IPS-18a (cell line): ENCODE measurements at regions not wholly inside any gene's neighbourhood (a gene's known extent, or its start where the extent isn't known, plus 50 kb on each side); places are given as distances from the start of the nearest gene placed in this dataset.

ENCODE experiments used
- H3K27ac ChIP-seq: one replicate; pipeline ENCODE4 v1.5.1; 2013; ENCODE audit warnings: low read length
- H3K27me3 ChIP-seq: one replicate; pipeline ENCODE4 v1.6.1; 2013; ENCODE audit warnings: mild to moderate bottlenecking, low read length; ENCODE audit not compliant: control insufficient read depth, insufficient read depth
- H3K36me3 ChIP-seq: one replicate; pipeline ENCODE4 v1.6.1; 2013; ENCODE audit warnings: low read depth, low read length; ENCODE audit not compliant: control insufficient read depth
- H3K4me1 ChIP-seq: one replicate; pipeline ENCODE4 v1.6.1; 2013; ENCODE audit warnings: low read depth, low read length; ENCODE audit not compliant: control insufficient read depth
- H3K4me3 ChIP-seq: one replicate; pipeline ENCODE4 v1.5.1; 2013; ENCODE audit warnings: low read length
- H3K9ac ChIP-seq: one replicate; pipeline ENCODE4 v1.6.1; 2013; ENCODE audit warnings: mild to moderate bottlenecking, low read length, moderate library complexity
- H3K9me3 ChIP-seq: one replicate; pipeline ENCODE4 v1.6.1; 2013; ENCODE audit warnings: low read depth, low read length; ENCODE audit not compliant: control insufficient read depth

- Histone ChIP-seq H3K9ac (no peak overlapping the region), H3K4me3 (no peak overlapping the region), H3K27me3 (no peaks in the 10 kb centered on the region), H3K36me3 (no peaks in the 10 kb centered on the region), H3K9me3 (no peaks in the 10 kb centered on the region), H3K27ac (no peak overlapping the region), H3K4me1 (no peaks in the 10 kb centered on the region)
Measured at GRCh38 chr12:42953021-42953420, 363.5 kb upstream of the PRICKLE1 start.

GRCh38 chr12:42946871-42947381 is 357.4 kb upstream of the PRICKLE1 start:
- H3K4me3 ChIP-seq = no peak overlapping the region
- H3K9me3 ChIP-seq = no peaks in the 10 kb centered on the region
- H3K4me1 ChIP-seq = no peaks in the 10 kb centered on the region
- H3K27ac ChIP-seq = no peak overlapping the region
- no peaks in the 10 kb centered on the region for H3K36me3 ChIP-seq
- no peaks in the 10 kb centered on the region for H3K27me3 ChIP-seq
- H3K9ac ChIP-seq = no peak overlapping the region

- H3K27me3 ChIP-seq = no peaks in the 10 kb centered on the region
- no peak overlapping the region for H3K4me3 ChIP-seq
- no peaks in the 10 kb centered on the region for H3K36me3 ChIP-seq
- H3K9me3 ChIP-seq = no peaks in the 10 kb centered on the region
- no peak overlapping the region for H3K9ac ChIP-seq
- H3K27ac ChIP-seq = no peak overlapping the region
- H3K4me1 ChIP-seq = no peaks in the 10 kb centered on the region
Measured at GRCh38 chr12:42945927-42946326, 356.4 kb upstream of the PRICKLE1 start.

- no peaks in the 10 kb centered on the region for H3K36me3 ChIP-seq
- no peaks in the 10 kb centered on the region for H3K27me3 ChIP-seq
- no peak overlapping the region for H3K9ac ChIP-seq
- no peaks in the 10 kb centered on the region for H3K4me1 ChIP-seq
- no peak overlapping the region for H3K27ac ChIP-seq
- no peak overlapping the region for H3K4me3 ChIP-seq
- no peaks in the 10 kb centered on the region for H3K9me3 ChIP-seq
Measured at GRCh38 chr12:42944516-42944915, 355.0 kb upstream of the PRICKLE1 start.

GRCh38 chr12:42936991-42937390 is 347.4 kb upstream of the PRICKLE1 start:
- H3K9me3 ChIP-seq = no peaks in the 10 kb centered on the region
- no peak overlapping the region for H3K4me3 ChIP-seq
- no peaks in the 10 kb centered on the region for H3K27me3 ChIP-seq
- no peaks in the 10 kb centered on the region for H3K4me1 ChIP-seq
- no peaks in the 10 kb centered on the region for H3K36me3 ChIP-seq
- H3K27ac ChIP-seq = no peak overlapping the region
- H3K9ac ChIP-seq = no peak overlapping the region

GRCh38 chr12:42936260-42936659 is 346.7 kb upstream of the PRICKLE1 start:
- no peaks in the 10 kb centered on the region for H3K36me3 ChIP-seq
- no peak overlapping the region for H3K9ac ChIP-seq
- H3K9me3 ChIP-seq = no peaks in the 10 kb centered on the region
- no peaks in the 10 kb centered on the region for H3K27me3 ChIP-seq
- H3K4me1 ChIP-seq = no peaks in the 10 kb centered on the region
- no peak overlapping the region for H3K4me3 ChIP-seq
- no peak overlapping the region for H3K27ac ChIP-seq

GRCh38 chr12:42935756-42936155 is 346.2 kb upstream of the PRICKLE1 start:
- Histone ChIP-seq H3K27me3 (no peaks in the 10 kb centered on the region), H3K36me3 (no peaks in the 10 kb centered on the region)

GRCh38 chr12:42935090-42935489 is 345.5 kb upstream of the PRICKLE1 start:
- Histone ChIP-seq H3K27ac (no peak overlapping the region), H3K36me3 (no peaks in the 10 kb centered on the region), H3K9ac (no peak overlapping the region)

More at GRCh38 chr12:42935756-42936155, 346.2 kb upstream of the PRICKLE1 start:
- no peaks in the 10 kb centered on the region for H3K9me3 ChIP-seq
- no peak overlapping the region for H3K27ac ChIP-seq
- H3K9ac ChIP-seq = no peak overlapping the region
- H3K4me1 ChIP-seq = no peaks in the 10 kb centered on the region
- no peak overlapping the region for H3K4me3 ChIP-seq

GRCh38 chr12:42933461-42934081 is 344.0 kb upstream of the PRICKLE1 start:
- H3K9me3 ChIP-seq = no peaks in the 10 kb centered on the region
- no peaks in the 10 kb centered on the region for H3K27me3 ChIP-seq
- no peak overlapping the region for H3K27ac ChIP-seq
- no peak overlapping the region for H3K9ac ChIP-seq
- no peak overlapping the region for H3K4me3 ChIP-seq
- no peaks in the 10 kb centered on the region for H3K4me1 ChIP-seq
- H3K36me3 ChIP-seq = no peaks in the 10 kb centered on the region

More at GRCh38 chr12:42935090-42935489, 345.5 kb upstream of the PRICKLE1 start:
- H3K27me3 ChIP-seq = no peaks in the 10 kb centered on the region
- no peak overlapping the region for H3K4me3 ChIP-seq
- H3K9me3 ChIP-seq = no peaks in the 10 kb centered on the region
- H3K4me1 ChIP-seq = no peaks in the 10 kb centered on the region

GRCh38 chr12:42932936-42933335 is 343.4 kb upstream of the PRICKLE1 start:
- Histone ChIP-seq H3K36me3 (no peaks in the 10 kb centered on the region), H3K4me3 (no peak overlapping the region), H3K4me1 (no peaks in the 10 kb centered on the region), H3K27ac (no peak overlapping the region), H3K27me3 (no peaks in the 10 kb centered on the region), H3K9ac (no peak overlapping the region), H3K9me3 (no peaks in the 10 kb centered on the region)

GRCh38 chr12:42926232-42926631 is 336.7 kb upstream of the PRICKLE1 start:
- Histone ChIP-seq H3K4me1 (no peaks in the 10 kb centered on the region), H3K36me3 (no peaks in the 10 kb centered on the region), H3K27ac (no peak overlapping the region), H3K27me3 (no peaks in the 10 kb centered on the region), H3K9ac (no peak overlapping the region), H3K9me3 (no peaks in the 10 kb centered on the region), H3K4me3 (no peak overlapping the region)

- no peak overlapping the region for H3K4me3 ChIP-seq
- no peak overlapping the region for H3K9ac ChIP-seq
- no peaks in the 10 kb centered on the region for H3K36me3 ChIP-seq
- no peak overlapping the region for H3K27ac ChIP-seq
- no peaks in the 10 kb centered on the region for H3K4me1 ChIP-seq
- H3K9me3 ChIP-seq = no peaks in the 10 kb centered on the region
- H3K27me3 ChIP-seq = no peaks in the 10 kb centered on the region
Measured at GRCh38 chr12:42924482-42924881, 334.9 kb upstream of the PRICKLE1 start.
